ENCODE measurements at regions not wholly inside any gene's neighbourhood (a gene's known extent, or its start where the extent isn't known, plus 50 kb on each side); places are given as distances from the start of the nearest gene placed in this dataset.
"Not testable (repeated sequence)": the region's sequence is repeated elsewhere in the genome, so short reads cannot be mapped to it uniquely, and the experiment has no call there.

DNA sequence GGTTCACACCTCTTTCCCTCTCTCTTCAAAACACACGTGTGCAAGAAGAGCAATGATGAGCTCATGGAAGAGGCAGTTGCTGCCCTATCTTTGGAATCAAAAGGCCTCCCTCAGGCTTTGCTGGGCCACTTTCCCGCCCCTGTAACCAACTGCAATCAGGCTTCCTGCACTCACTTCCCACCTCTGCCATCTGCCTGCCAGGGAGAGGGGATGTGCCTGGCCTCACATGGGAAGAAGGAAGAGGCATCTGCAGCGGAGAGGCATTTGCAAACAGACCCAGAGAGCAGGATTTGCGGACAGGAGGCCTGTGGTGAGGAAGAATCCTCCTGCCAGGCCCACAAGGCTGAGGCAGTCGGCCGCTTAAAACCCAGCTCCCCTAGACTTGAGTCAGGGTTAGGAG, 175.6 kb upstream of the ATP10A start:
- no peak overlapping the region for H3K4me3 Mint-ChIP-seq (ENCODE audit: low read depth, unreplicated experiment)
- TF ChIP-seq, protein P1, sequence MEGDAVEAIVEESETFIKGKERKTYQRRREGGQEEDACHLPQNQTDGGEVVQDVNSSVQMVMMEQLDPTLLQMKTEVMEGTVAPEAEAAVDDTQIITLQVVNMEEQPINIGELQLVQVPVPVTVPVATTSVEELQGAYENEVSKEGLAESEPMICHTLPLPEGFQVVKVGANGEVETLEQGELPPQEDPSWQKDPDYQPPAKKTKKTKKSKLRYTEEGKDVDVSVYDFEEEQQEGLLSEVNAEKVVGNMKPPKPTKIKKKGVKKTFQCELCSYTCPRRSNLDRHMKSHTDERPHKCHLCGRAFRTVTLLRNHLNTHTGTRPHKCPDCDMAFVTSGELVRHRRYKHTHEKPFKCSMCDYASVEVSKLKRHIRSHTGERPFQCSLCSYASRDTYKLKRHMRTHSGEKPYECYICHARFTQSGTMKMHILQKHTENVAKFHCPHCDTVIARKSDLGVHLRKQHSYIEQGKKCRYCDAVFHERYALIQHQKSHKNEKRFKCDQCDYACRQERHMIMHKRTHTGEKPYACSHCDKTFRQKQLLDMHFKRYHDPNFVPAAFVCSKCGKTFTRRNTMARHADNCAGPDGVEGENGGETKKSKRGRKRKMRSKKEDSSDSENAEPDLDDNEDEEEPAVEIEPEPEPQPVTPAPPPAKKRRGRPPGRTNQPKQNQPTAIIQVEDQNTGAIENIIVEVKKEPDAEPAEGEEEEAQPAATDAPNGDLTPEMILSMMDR (IDR thresholded peaks at IDR 0.05; ENCODE audit: unreplicated experiment) = no peak
- no peaks in the 10 kb centered on the region for H3K36me3 Mint-ChIP-seq (ENCODE audit: insufficient read depth, unreplicated experiment)
- no peaks in the 10 kb centered on the region for H3K9me3 Mint-ChIP-seq (ENCODE audit: low read depth, unreplicated experiment)
- intact Hi-C loops (cut with micrococcal nuclease; ENCODE audit: unreplicated experiment) = no loop called here
- H3K27ac Mint-ChIP-seq (ENCODE audit: unreplicated experiment) = no peak overlapping the region
- no peaks in the 10 kb centered on the region for H3K4me1 Mint-ChIP-seq (ENCODE audit: low read depth, unreplicated experiment)
- BruUV-seq (replicated peaks) = no TSS peak
- no peaks in the 10 kb centered on the region for H3K27me3 Mint-ChIP-seq (ENCODE audit: unreplicated experiment)
- no peak for DNase-seq
- CTCF ChIA-PET = no interaction called here

DNA sequence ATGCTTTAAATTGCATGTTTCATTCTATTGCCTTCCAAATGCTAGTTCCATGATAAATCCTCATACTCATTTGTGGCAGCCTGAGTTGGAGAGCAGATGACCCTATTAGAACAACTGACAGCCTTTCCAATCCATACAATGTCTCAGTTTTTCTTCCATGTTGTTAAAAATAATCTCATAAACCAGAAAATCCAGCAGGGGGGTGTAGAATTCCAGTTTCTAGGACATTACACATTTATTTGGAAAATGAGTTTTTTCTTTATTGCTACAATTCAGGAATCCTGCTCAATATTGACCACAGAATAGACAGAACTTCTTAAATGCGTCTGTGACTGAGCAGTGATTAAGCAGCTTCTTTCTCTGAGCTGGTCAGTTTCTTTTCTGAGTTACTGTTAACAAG, 174.2 kb upstream of the ATP10A start:
- Mint-ChIP-seq H3K4me1 (ENCODE audit: low read depth, unreplicated experiment) (no peaks in the 10 kb centered on the region), H3K27ac (ENCODE audit: unreplicated experiment) (no peak overlapping the region), H3K9me3 (ENCODE audit: low read depth, unreplicated experiment) (no peaks in the 10 kb centered on the region), H3K27me3 (ENCODE audit: unreplicated experiment) (no peaks in the 10 kb centered on the region), H3K4me3 (ENCODE audit: low read depth, unreplicated experiment) (no peak overlapping the region), H3K36me3 (ENCODE audit: insufficient read depth, unreplicated experiment) (no peaks in the 10 kb centered on the region)
- CTCF ChIA-PET = no interaction called here
- BruUV-seq (replicated peaks) = no TSS peak
- DNase-seq = no peak
- TF ChIP-seq, protein P1 (IDR thresholded peaks at IDR 0.05; ENCODE audit: unreplicated experiment) = no peak
- intact Hi-C loops (cut with micrococcal nuclease; ENCODE audit: unreplicated experiment) = no loop called here

DNA sequence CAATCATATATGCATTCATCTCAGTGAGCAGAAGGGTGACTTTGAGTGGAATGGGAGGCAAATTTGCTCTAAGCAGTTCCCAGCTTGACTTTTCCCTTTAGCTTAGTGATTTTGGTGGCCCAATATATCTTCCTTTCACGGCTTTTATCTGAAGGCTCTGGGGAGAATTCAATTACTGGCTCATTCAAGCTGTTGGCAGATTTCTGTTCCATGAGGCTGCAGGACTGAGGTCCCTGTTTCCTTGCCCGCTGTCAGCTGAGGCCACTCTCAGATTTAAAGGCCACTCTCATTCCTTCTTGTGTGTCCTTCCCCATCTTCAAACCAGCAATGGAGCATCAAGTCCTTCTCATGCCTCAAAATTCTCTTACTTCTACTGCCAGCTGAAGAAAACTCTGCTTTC, 170.4 kb upstream of the ATP10A start:
- H3K9me3 Mint-ChIP-seq (ENCODE audit: low read depth, unreplicated experiment) = no peaks in the 10 kb centered on the region
- CTCF ChIA-PET = no interaction called here
- H3K4me3 Mint-ChIP-seq (ENCODE audit: low read depth, unreplicated experiment) = no peak overlapping the region
- H3K4me1 Mint-ChIP-seq (ENCODE audit: low read depth, unreplicated experiment) = no peaks in the 10 kb centered on the region
- TF ChIP-seq, protein P1 (IDR thresholded peaks at IDR 0.05; ENCODE audit: unreplicated experiment) = no peak
- no peak for DNase-seq
- intact Hi-C loops (cut with micrococcal nuclease; ENCODE audit: unreplicated experiment) = no loop called here
- no TSS peak for BruUV-seq (replicated peaks)
- no peak overlapping the region for H3K27ac Mint-ChIP-seq (ENCODE audit: unreplicated experiment)
- H3K36me3 Mint-ChIP-seq (ENCODE audit: insufficient read depth, unreplicated experiment) = no peaks in the 10 kb centered on the region
- H3K27me3 Mint-ChIP-seq (ENCODE audit: unreplicated experiment) = no peaks in the 10 kb centered on the region

DNA sequence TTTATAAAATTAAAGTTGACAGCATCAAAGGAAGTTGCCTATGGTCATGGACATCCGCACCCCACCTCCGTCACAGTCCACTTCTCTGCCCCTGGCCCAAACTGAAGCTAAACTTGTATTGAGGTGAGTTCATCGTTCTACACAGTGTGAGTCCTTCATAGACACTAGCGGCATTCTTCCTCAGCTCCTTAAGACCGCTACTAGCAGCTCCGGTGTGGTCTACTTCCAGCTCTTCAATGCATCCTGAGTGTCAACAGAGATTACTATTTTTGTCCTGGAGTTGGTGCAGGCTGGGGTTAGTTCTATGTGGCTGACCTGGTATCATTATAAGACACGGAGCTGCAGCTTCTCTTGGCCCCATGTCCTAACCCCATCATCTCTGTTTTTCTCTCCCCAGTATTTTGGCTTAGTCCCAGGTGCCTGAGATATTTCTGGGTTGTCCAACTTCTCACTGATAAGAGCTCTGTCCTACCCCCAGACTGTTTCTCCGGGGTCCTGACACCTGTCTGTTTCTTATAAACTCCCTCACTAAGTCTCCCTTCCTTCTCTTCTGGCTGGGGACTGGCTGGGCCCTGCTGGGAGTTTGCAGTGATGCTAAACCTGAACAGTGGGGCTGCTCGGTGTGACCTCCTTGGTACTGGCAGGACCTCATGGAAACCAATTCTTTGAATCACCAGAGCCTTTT, 169.2 kb upstream of the ATP10A start:
- Mint-ChIP-seq H3K27ac (ENCODE audit: unreplicated experiment) (no peak overlapping the region), H3K9me3 (ENCODE audit: low read depth, unreplicated experiment) (no peaks in the 10 kb centered on the region), H3K27me3 (ENCODE audit: unreplicated experiment) (no peaks in the 10 kb centered on the region), H3K4me3 (ENCODE audit: low read depth, unreplicated experiment) (no peak overlapping the region), H3K4me1 (ENCODE audit: low read depth, unreplicated experiment) (no peaks in the 10 kb centered on the region), H3K36me3 (ENCODE audit: insufficient read depth, unreplicated experiment) (no peaks in the 10 kb centered on the region)
- BruUV-seq (replicated peaks) = no TSS peak
- CTCF ChIA-PET = no interaction called here
- TF ChIP-seq, protein P1 (IDR thresholded peaks at IDR 0.05; ENCODE audit: unreplicated experiment) = no peak
- intact Hi-C loops (cut with micrococcal nuclease; ENCODE audit: unreplicated experiment) = no loop called here
- DNase-seq = no peak

DNA sequence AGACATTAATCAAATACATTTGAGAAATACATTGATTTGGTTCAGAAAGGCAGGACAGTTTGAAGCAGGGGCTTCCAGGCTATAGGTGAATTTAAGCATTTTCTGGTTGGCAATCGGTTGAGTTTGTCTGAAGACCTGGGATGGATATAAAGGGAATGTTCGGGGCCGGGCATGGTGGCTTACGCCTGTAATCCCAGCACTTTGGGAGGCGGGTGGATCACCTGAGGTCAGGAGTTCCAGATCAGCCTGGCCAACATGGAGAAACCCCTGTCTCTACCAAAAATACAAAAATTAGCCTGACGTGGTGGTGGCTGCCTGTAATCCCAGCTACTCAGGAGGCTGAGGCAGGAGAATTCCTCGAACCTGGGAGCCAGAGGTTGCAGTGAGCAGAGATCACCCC, 166.5 kb upstream of the ATP10A start:
- intact Hi-C loops (cut with micrococcal nuclease; ENCODE audit: unreplicated experiment); CTCF ChIA-PET; H3K27me3 Mint-ChIP-seq (ENCODE audit: unreplicated experiment); H3K4me3 Mint-ChIP-seq (ENCODE audit: low read depth, unreplicated experiment); H3K4me1 Mint-ChIP-seq (ENCODE audit: low read depth, unreplicated experiment); H3K9me3 Mint-ChIP-seq (ENCODE audit: low read depth, unreplicated experiment); BruUV-seq (replicated peaks); H3K27ac Mint-ChIP-seq (ENCODE audit: unreplicated experiment); H3K36me3 Mint-ChIP-seq (ENCODE audit: insufficient read depth, unreplicated experiment); DNase-seq: not testable (repeated sequence)

All from Calu3 (cell line).